DMS79 treated with DMSO at 0.1 percent for 48 hours (cell line): ENCODE measurements at regions not wholly inside any gene's neighbourhood (a gene's known extent, or its start where the extent isn't known, plus 50 kb on each side); places are given as distances from the start of the nearest gene placed in this dataset.
"Not testable (repeated sequence)": the region's sequence is repeated elsewhere in the genome, so short reads cannot be mapped to it uniquely, and the experiment has no call there.

Source experiments
- DNase-seq: peaks from one replicate; lab custom pipeline; 2025; lab: John Stamatoyannopoulos, UW

DNA sequence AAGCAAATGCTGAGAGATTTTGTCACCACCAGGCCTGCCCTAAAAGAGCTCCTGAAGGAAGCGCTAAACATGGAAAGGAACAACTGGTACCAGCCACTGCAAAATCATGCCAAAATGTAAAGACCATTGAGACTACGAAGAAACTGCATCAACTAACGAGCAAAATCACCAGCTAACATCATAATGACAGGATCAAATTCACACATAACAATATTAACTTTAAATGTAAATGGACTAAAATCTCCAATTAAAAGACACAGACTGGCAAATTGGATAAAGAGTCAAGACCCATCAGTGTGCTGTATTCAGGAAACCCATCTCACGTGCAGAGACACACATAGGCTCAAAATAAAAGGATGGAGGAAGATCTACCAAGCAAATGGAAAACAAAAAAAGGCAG lies 702.7 kb upstream of the INTU start:
- not testable (repeated sequence) for DNase-seq

DNA sequence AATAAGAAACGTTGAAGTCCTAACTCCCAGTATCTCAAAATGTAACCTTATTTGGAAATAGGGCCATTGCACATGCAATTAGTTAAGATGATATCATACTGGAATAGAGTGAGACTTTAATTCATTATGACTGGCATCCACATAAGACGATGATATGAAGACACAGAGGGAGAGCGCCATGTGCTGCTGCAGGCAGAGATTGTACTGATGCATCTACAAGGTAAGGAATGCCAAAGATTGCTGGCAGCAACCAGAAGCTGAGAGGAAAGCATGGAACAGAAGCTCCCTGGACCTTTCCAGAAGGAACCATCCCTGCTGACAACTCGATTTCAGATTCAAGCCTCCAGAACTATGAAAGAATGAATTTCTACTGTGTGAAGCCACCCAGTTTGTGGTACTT lies 697.0 kb upstream of the INTU start:
- DNase-seq: no peak

- DNase-seq: no peak
Measured at GRCh38 chr4:126937342-126937741, 695.4 kb upstream of the INTU start.

GRCh38 chr4:126937846-126938422 lies 694.8 kb upstream of the INTU start:
- DNase-seq: no peak

GRCh38 chr4:126939401-126939800 lies 693.4 kb upstream of the INTU start:
- DNase-seq: no peak

GRCh38 chr4:126947536-126947935 lies 685.2 kb upstream of the INTU start:
- no peak for DNase-seq

DNA sequence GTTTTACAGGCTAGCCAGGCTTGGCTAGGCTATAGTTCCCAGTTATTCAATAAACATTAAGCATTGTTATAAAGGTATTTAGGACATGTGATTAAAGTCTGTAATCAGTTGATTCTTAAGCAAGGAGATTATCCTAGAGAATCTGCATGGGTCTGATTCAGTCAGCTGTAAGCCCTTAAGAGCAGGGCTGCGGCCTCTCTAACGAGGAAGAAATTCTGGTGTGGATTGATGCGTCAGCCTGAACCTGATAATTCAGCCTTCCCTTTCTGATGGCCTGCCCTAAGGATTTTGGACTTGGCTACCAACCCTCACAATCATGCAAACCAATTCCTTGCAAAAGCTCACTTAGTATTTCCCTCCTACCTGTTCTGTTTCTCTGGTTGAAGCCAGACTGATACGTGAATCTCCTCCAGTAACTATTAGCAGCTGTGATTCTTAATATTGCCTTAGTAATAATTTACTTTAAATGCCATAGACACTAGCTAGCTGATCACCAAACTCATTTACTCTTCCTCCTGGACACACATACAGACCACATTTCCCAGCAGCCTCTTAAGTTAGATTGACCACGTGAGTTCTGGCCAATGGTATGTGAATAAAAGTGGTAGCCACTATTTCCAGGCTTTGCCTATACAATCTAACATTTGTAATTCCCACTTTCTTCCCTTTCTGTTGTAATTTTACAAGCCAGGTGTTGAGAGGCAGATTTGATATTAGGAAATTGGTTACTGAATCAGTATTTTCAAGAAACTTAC lies 678.0 kb upstream of the INTU start:
- no peak for DNase-seq

DNA sequence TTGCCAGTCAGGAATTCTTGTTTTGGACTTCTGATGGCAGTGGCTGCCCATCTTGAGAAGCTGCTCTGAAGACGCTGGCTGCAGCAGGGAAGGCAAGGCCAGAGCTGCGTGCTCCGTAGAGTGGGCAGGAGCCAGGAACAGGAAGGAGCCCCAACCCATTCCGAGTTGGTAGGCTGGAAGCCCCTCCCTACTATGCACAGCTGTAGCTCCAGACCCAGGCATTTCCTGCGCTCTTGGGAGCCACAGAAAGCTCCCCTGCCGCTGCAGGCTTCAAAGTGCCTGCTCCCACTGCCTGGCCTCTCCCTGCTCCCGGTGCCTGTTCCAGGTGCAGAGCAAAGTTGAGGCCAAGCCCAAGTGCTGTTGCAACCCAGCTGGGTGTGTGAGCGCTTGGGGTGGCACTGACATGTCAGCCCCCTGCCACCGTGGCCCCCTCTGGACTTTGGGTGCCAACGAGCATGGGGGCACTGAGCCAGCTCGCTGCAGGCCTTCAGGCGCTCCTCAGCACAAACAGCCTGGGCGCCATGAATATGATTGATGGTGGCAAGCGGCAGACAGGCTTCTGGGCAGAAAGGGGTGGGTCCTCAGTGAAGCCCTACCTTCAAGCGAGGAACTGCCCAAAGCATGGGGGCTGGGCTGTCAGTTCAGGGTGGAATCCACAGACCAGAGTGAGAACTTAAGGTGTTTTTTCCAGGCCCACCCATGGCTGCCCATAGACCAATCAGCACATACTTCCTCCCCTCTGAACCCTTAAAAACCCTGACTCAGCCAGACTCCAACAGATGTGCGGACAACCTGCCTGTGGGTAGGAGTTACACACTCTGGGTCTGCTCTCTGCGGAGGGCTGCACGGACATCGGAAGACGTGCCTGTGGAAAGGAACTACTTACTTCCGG lies 677.2 kb upstream of the INTU start:
- no peak for DNase-seq

GRCh38 chr4:126956184-126956897 lies 676.4 kb upstream of the INTU start:
- DNase-seq: no peak

- DNase-seq: no peak
Measured at GRCh38 chr4:126957556-126957955, 675.2 kb upstream of the INTU start.

DNA sequence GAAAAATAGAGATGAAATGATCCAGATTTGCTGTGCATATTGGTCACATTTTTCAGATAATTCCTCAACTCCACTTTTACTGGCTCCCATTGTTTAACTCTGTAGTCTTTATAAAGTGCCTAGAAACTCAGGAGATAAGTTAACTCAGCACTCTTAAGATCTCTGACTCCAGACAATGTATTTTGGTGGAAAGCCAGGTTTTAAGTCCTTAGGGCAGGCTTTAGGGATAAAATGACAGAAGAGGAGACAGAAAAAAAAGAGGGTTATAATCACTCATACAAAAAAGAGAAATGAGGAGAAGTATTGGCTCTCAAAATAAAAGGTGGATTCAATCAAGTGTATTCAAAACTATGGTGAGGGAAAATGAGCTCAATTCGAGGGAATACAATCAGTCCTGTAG lies 674.8 kb upstream of the INTU start:
- DNase-seq: no peak

DNA sequence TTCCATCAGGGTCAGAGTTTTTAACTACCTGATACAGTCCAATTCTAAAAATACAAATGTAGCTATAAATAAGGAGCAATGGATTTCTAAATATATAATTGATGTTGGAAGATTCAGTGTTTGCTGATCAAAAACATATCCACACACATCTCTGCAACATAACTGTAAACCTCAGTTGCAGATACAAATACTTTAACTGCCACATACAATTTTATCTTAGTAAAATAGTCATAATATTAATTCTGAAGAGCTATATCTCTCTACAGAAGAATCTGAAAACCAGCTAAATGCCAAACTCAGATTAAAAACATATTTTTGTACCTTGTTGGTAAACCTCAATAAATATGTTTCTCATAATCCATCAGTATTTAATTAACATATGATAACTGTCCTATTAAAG lies 674.3 kb upstream of the INTU start:
- DNase-seq: no peak

DNA sequence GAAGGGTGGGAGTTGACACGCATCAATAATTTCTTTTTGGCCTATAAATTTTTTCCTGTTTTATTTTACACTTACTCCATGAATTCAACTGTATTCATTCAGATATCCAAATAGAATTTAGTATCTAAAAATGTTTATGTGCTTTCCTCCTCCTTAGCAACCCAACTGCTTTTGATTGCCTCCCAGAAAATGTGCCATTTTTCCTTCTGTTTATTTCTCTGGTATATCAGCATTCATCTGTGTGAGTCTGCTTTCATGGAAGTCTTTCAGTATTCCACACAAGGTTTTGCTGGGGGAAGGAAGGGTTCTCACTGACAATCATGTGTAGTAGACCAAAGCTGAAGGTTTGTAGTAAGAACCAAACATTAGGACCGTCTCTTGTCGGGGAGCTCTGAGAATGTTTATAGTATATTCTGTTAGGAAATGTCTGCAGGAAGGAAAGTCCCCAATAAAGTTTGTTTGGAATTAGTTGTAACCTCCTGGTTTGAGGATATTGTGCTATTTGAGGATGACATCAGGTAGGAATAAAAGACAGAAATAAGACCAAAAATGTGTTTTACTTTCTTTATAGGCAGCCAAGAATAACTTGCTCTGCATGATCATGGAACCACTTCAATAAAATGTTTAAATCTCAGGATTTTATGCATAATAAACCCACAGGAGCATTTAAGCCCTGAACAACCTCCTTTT lies 673.6 kb upstream of the INTU start:
- no peak for DNase-seq

- no peak for DNase-seq
Measured at GRCh38 chr4:126960760-126961159, 672.0 kb upstream of the INTU start.

DNA sequence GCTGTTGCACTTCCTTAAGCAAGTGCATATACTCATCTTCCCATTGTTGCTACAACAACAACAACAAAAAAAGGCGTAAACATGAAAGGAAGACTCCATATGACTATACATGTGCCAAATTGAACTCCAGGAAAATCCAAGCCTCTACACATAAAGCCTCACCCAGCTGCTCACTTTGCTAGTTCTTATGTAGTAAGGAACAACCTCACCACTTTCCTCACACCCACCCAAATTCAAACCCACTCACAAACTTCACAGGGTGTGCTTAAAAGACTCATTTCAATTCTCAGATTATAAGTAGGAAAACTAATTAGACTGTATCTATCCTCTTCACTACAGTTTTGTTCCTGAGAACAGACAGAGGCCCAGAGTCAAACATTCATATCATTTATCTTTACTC lies 671.1 kb upstream of the INTU start:
- no peak for DNase-seq

DNA sequence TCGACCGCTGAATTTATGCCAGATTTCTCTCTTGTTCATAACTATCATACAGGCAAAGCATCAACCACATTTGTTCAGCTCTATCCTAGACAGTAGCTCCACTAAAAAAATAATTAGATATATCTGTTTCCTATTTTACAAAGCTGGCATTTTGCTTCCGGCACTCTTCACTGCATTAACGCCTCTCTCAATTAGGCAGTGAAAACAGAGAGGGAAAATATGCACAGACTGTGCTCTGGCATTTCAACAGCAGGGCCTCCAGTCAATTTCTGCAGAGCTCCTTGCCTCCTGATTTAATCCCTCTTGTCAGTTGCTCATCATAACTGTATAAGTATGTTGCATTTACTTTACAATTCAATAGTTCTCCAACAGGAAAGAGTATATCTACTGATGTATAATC lies 666.9 kb upstream of the INTU start:
- no peak for DNase-seq

GRCh38 chr4:126969360-126970235 lies 663.2 kb upstream of the INTU start:
- DNase-seq: no peak

- DNase-seq: no peak
Measured at GRCh38 chr4:126973201-126973600, 659.6 kb upstream of the INTU start.

DNA sequence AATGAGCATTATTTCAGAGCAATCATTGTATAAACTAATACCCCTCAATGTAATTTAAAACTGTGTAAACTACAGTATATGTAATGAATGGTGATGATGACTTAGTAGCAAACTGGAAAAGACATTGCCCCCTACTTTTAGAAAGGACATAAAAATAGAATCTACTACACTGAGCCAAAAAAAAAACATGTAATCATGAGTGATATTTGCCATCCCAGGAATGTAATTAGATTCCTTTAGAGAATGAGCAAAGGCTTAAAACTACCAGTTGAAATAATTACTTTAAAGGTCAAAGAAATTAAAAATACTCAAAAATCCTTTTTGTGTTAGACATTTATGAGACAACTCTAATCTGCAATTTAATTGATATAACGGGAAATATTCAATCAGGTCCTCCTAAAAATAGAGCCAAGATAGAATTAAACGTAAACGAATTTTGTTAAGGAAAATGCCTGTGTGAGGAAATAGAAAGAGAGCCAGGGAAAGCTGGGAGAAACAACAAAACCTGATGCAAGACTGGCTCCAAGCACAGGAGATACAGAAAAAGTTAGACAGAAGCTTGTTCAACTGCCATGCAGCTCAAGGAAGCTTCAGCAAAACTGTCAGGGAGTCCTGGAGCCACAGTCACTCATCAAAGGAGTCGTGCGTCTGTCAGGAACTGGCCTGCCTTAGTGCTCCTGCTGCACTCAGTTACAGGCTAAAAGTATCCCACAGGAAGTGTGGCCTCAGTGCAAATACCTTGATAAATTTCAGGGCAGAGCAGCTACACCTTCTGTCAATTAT lies 655.7 kb upstream of the INTU start:
- DNase-seq: no peak

GRCh38 chr4:126986005-126986404 lies 646.8 kb upstream of the INTU start:
- DNase-seq: no peak
